Smooth muscle cell (in vitro differentiated cells): ENCODE measurements at regions not wholly inside any gene's neighbourhood (a gene's known extent, or its start where the extent isn't known, plus 50 kb on each side); places are given as distances from the start of the nearest gene placed in this dataset.
A peak's percentile ranks its signal among the peaks of the same experiment; 100 is the strongest.

ENCODE experiments used
- DNase-seq: peaks from one replicate; lab custom pipeline; 2025; ENCODE audit not compliant: unreplicated experiment; lab: John Stamatoyannopoulos, UW
- H2AFZ ChIP-seq: fragments of 200-600 bp; sonication (generic); 2 replicates; pipeline ENCODE4 v1.6.0; 2016; ENCODE audit warnings: antibody characterized with exemption, low read depth, mild to moderate bottlenecking
- H3F3A ChIP-seq: fragments of 200-600 bp; sonication (generic); 2 replicates; pipeline ENCODE4 v1.6.0; 2017; ENCODE audit warnings: antibody characterized with exemption, low read depth
- H3K27ac ChIP-seq: fragments of 200-600 bp; sonication (generic); 2 replicates; pipeline ENCODE4 v1.5.1; 2016; ENCODE audit warnings: low read depth, mild to moderate bottlenecking
- H3K27me3 ChIP-seq: fragments of 200-600 bp; sonication (generic); 2 replicates; pipeline ENCODE4 v1.6.1; 2016; ENCODE audit warnings: low read depth, mild to moderate bottlenecking
- H3K36me3 ChIP-seq: fragments of 200-600 bp; sonication (generic); 2 replicates; pipeline ENCODE4 v1.5.1; 2016; ENCODE audit warnings: low read depth
- H3K4me1 ChIP-seq: fragments of 200-600 bp; sonication (generic); 2 replicates; pipeline ENCODE4 v1.5.1; 2016; ENCODE audit warnings: low read depth
- H3K4me2 ChIP-seq: fragments of 200-600 bp; sonication (generic); 2 replicates; pipeline ENCODE4 v1.6.0; 2016; ENCODE audit warnings: mild to moderate bottlenecking
- H3K4me3 ChIP-seq: fragments of 200-600 bp; sonication (generic); 2 replicates; pipeline ENCODE4 v1.5.1; 2016; ENCODE audit warnings: mild to moderate bottlenecking
- H3K79me2 ChIP-seq: fragments of 200-600 bp; sonication (generic); 2 replicates; pipeline ENCODE4 v1.6.0; 2016; ENCODE audit warnings: low read depth, mild to moderate bottlenecking
- H3K9ac ChIP-seq: fragments of 200-600 bp; sonication (generic); 2 replicates; pipeline ENCODE4 v1.6.0; 2016; ENCODE audit warnings: low read depth
- H3K9me3 ChIP-seq: fragments of 200-600 bp; sonication (generic); replicated peaks from 2 replicates; pipeline ENCODE4 v1.5.1; 2016; ENCODE audit warnings: low read depth
- H4K20me1 ChIP-seq: fragments of 200-600 bp; sonication (generic); 2 replicates; pipeline ENCODE4 v1.6.0; 2016; ENCODE audit warnings: low read depth
- WGBS: methylation state at CpG from one replicate; pipeline ENCODE4 v1.1.7; 2016; ENCODE audit warnings: low lambda C conversion rate; 5-methylcytosine and 5-hydroxymethylcytosine counted together
- TF ChIP-seq, protein P1 (sequence below): fragments of 200-600 bp; sonication (generic); IDR thresholded peaks from 2 replicates; pipeline ENCODE4 v1.5.1; 2017; ENCODE audit warnings: borderline replicate concordance, mild to moderate bottlenecking, antibody characterized with exemption; ENCODE audit not compliant: insufficient read depth, poor library complexity, severe bottlenecking

GRCh38 chr11:129324533-129325175 lies 51.0 kb upstream of the BARX2 start:
- Histone ChIP-seq H3K9ac (no peak overlapping the region), H3F3A (peaks cover 5% of the 10 kb centered on the region), H3K27me3 (no peaks in the 10 kb centered on the region), H2AFZ (peak overlapping the region; percentile 64), H3K4me3 (peak overlapping the region; percentile 16), H3K9me3 (no peaks in the 10 kb centered on the region), H3K27ac (peak overlapping the region; percentile 74), H3K36me3 (no peaks in the 10 kb centered on the region), H3K4me1 (peaks cover 3% of the 10 kb centered on the region), H3K4me2 (peak overlapping the region; percentile 75), H4K20me1 (no peaks in the 10 kb centered on the region), H3K79me2 (no peaks in the 10 kb centered on the region)
- DNase-seq = no peak
- WGBS = 46% methylated on average over 10 of the region's 10 CpGs
- TF ChIP-seq, protein P1, sequence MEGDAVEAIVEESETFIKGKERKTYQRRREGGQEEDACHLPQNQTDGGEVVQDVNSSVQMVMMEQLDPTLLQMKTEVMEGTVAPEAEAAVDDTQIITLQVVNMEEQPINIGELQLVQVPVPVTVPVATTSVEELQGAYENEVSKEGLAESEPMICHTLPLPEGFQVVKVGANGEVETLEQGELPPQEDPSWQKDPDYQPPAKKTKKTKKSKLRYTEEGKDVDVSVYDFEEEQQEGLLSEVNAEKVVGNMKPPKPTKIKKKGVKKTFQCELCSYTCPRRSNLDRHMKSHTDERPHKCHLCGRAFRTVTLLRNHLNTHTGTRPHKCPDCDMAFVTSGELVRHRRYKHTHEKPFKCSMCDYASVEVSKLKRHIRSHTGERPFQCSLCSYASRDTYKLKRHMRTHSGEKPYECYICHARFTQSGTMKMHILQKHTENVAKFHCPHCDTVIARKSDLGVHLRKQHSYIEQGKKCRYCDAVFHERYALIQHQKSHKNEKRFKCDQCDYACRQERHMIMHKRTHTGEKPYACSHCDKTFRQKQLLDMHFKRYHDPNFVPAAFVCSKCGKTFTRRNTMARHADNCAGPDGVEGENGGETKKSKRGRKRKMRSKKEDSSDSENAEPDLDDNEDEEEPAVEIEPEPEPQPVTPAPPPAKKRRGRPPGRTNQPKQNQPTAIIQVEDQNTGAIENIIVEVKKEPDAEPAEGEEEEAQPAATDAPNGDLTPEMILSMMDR = no peak

DNA sequence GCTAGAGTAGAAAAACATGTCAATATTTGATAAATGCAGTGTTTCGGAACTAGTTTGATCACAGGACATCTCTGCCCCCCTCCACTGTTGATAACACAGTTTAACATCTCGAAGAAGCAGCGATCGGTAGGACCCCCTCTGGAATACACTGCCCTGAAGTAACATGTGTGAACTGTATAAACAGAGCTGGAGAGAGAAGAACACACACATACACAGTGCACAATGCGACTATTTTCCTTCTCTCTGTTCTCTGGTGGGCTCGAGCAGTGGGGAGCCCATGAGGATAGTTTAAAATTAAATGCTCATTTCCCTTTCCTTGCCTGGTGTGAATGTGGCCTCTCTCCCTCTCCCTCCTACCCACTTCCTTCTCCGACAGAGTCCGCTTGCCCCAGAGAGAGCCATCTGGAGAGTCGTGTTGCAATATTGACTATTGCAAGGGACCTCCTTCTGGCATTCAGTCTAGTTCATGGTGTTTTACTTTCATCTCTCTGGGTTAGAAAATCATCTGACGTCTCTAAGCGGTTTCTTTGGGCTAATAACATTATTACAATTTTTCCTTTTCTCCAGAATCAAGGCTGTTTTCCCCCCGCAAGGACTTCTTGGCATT lies 51.6 kb upstream of the BARX2 start:
- Histone ChIP-seq H3K4me2 (peak overlapping the region; percentile 75), H3K36me3 (no peaks in the 10 kb centered on the region), H3K4me1 (peaks cover 3% of the 10 kb centered on the region), H3K4me3 (peak overlapping the region; percentile 16), H4K20me1 (no peaks in the 10 kb centered on the region), H3K27me3 (no peaks in the 10 kb centered on the region), H2AFZ (peak overlapping the region; percentile 64), H3F3A (peaks cover 5% of the 10 kb centered on the region), H3K9me3 (no peaks in the 10 kb centered on the region), H3K79me2 (no peaks in the 10 kb centered on the region), H3K9ac (no peak overlapping the region), H3K27ac (peak overlapping the region; percentile 74)
- 59% methylated on average over 12 of the region's 12 CpGs for WGBS
- no peak for DNase-seq
- TF ChIP-seq, protein P1 = no peak

- no peak overlapping the region for H2AFZ ChIP-seq
- WGBS = 73% methylated on average over 8 of the region's 8 CpGs
- H3K9me3 ChIP-seq = no peaks in the 10 kb centered on the region
- TF ChIP-seq, protein P1 = no peak
- peaks cover 3% of the 10 kb centered on the region for H3K4me1 ChIP-seq
- no peaks in the 10 kb centered on the region for H3K79me2 ChIP-seq
- no peak for DNase-seq
- no peak overlapping the region for H3K4me3 ChIP-seq
- no peak overlapping the region for H3K4me2 ChIP-seq
- peak overlapping the region; percentile 26 for H3K27ac ChIP-seq
- no peaks in the 10 kb centered on the region for H3K36me3 ChIP-seq
- peaks cover 5% of the 10 kb centered on the region for H3F3A ChIP-seq
- H4K20me1 ChIP-seq = no peaks in the 10 kb centered on the region
- H3K9ac ChIP-seq = no peak overlapping the region
- H3K27me3 ChIP-seq = no peaks in the 10 kb centered on the region
Observed at GRCh38 chr11:129322941-129323340, 52.7 kb upstream of the BARX2 start.

GRCh38 chr11:129321076-129321475 lies 54.6 kb upstream of the BARX2 start:
- H3K4me3 ChIP-seq = no peak overlapping the region
- peaks cover 5% of the 10 kb centered on the region for H3F3A ChIP-seq
- TF ChIP-seq, protein P1 = no peak
- H3K79me2 ChIP-seq = no peaks in the 10 kb centered on the region
- no peak overlapping the region for H3K9ac ChIP-seq
- 76% methylated on average over 2 of the region's 2 CpGs for WGBS
- H3K4me2 ChIP-seq = no peak overlapping the region
- peaks cover 3% of the 10 kb centered on the region for H3K4me1 ChIP-seq
- no peaks in the 10 kb centered on the region for H4K20me1 ChIP-seq
- no peaks in the 10 kb centered on the region for H3K27me3 ChIP-seq
- no peak for DNase-seq
- no peak overlapping the region for H3K27ac ChIP-seq
- no peaks in the 10 kb centered on the region for H3K9me3 ChIP-seq
- no peaks in the 10 kb centered on the region for H3K36me3 ChIP-seq
- no peak overlapping the region for H2AFZ ChIP-seq
